Glomerular endothelial cell (primary cell): ENCODE measurements at regions not wholly inside any gene's neighbourhood (a gene's known extent, or its start where the extent isn't known, plus 50 kb on each side); places are given as distances from the start of the nearest gene placed in this dataset.
"Not testable (repeated sequence)": the region's sequence is repeated elsewhere in the genome, so short reads cannot be mapped to it uniquely, and the experiment has no call there.

Source experiments
- DNase-seq: peaks from one replicate; pipeline ENCODE4 v3.0.0-alpha.2; 2011; ENCODE audit warnings: low read depth, low spot score; ENCODE audit errors: extremely low read depth

- no peak for DNase-seq
Measured at GRCh38 chr10:7108141-7108540, 302.7 kb downstream of the SFMBT2 start.

- no peak for DNase-seq
Measured at GRCh38 chr10:7107285-7107684, 303.5 kb downstream of the SFMBT2 start.

GRCh38 chr10:7104379-7104778 is 306.5 kb downstream of the SFMBT2 start:
- not testable (repeated sequence) for DNase-seq

GRCh38 chr10:7102557-7103349 is 308.1 kb downstream of the SFMBT2 start:
- DNase-seq, result no peak

GRCh38 chr10:7102084-7102483 is 308.8 kb downstream of the SFMBT2 start:
- DNase-seq, result no peak

GRCh38 chr10:7101451-7101850 is 309.4 kb downstream of the SFMBT2 start:
- no peak for DNase-seq

GRCh38 chr10:7100032-7100702 is 310.7 kb downstream of the SFMBT2 start:
- no peak for DNase-seq

GRCh38 chr10:7098160-7098762 is 312.6 kb downstream of the SFMBT2 start:
- no peak for DNase-seq

- DNase-seq, result no peak
Measured at GRCh38 chr10:7094781-7095180, 316.1 kb downstream of the SFMBT2 start.

GRCh38 chr10:7093368-7093767 is 317.5 kb downstream of the SFMBT2 start:
- no peak for DNase-seq

GRCh38 chr10:7092603-7093002 is 318.2 kb downstream of the SFMBT2 start:
- DNase-seq, result no peak

- DNase-seq, result no peak
Measured at GRCh38 chr10:7090529-7090928, 320.3 kb downstream of the SFMBT2 start.

- DNase-seq, result no peak
Measured at GRCh38 chr10:7085913-7086589, 324.8 kb downstream of the SFMBT2 start.

GRCh38 chr10:7085147-7085912 is 325.5 kb downstream of the SFMBT2 start:
- DNase-seq, result no peak

- DNase-seq, result no peak
Measured at GRCh38 chr10:7084280-7085005, 326.4 kb downstream of the SFMBT2 start.

- DNase-seq, result no peak
Measured at GRCh38 chr10:7082967-7083366, 327.9 kb downstream of the SFMBT2 start.

GRCh38 chr10:7077880-7078279 is 333.0 kb downstream of the SFMBT2 start:
- no peak for DNase-seq

- DNase-seq, result no peak
Measured at GRCh38 chr10:7075851-7076250, 335.0 kb downstream of the SFMBT2 start.

- no peak for DNase-seq
Measured at GRCh38 chr10:7075110-7075509, 335.7 kb downstream of the SFMBT2 start.

GRCh38 chr10:7071421-7071820 is 339.4 kb downstream of the SFMBT2 start:
- no peak for DNase-seq
